Duodenal mucosa (tissue), 2 donors: ENCODE measurements at regions not wholly inside any gene's neighbourhood (a gene's known extent, or its start where the extent isn't known, plus 50 kb on each side); places are given as distances from the start of the nearest gene placed in this dataset.

Experiments
- H3K27ac ChIP-seq: one replicate; pipeline ENCODE4 v1.7.0; 2013; ENCODE audit warnings: low read depth, low read length
- H3K27me3 ChIP-seq, 2 donors: one replicate each; pipeline ENCODE4 v1.7.0; 2013; ENCODE audit warnings: low read length in 2 of 2, control low read depth in 1 of 2; ENCODE audit not compliant: insufficient read depth in 2 of 2, control insufficient read depth in 1 of 2
- H3K36me3 ChIP-seq, 2 donors: one replicate each; pipeline ENCODE4 v1.7.0; 2013; ENCODE audit warnings: low read length in 2 of 2, control low read depth in 1 of 2; ENCODE audit not compliant: insufficient read depth in 2 of 2, control insufficient read depth in 1 of 2
- H3K4me1 ChIP-seq, 2 donors: one replicate each; pipeline ENCODE4 v1.7.0; 2013; ENCODE audit warnings: low read length in 2 of 2, control low read depth in 1 of 2; ENCODE audit not compliant: insufficient read depth in 2 of 2, control insufficient read depth in 1 of 2
- H3K4me3 ChIP-seq, 2 donors: one replicate each; pipeline ENCODE4 v1.7.0; 2013; ENCODE audit warnings: low read length in 2 of 2, low read depth in 1 of 2
- H3K9ac ChIP-seq, 2 donors: one replicate each; pipeline ENCODE4 v1.7.0; 2013; ENCODE audit warnings: low read length in 2 of 2, low read depth in 1 of 2
- H3K9me3 ChIP-seq, 2 donors: one replicate each; pipeline ENCODE4 v1.7.0; 2013; ENCODE audit warnings: low read length in 2 of 2, control low read depth in 1 of 2; ENCODE audit not compliant: control insufficient read depth in 1 of 2

DNA sequence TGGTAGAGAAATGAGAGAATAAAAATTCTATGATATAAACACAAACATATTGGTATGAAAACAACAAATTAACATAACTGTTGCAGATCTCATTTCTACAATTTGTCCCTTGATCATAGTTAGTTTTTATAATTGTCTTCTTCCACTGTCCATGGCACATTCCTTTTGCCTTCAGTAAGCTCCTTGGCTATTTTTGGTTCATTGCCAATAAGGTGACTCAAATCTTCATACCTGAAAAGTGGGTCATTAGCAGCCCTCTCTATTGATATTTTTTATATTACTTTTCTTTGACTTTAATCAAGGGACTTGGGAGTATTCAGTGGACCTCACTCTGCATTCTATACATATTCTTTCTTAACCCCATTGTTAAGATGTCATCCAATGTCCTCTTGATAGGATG, 552.9 kb downstream of the TDRD15 start:
- Histone ChIP-seq H3K36me3 (no peaks in the 10 kb centered on the region), H3K4me3 (no peak overlapping the region), H3K27ac (no peak overlapping the region), H3K4me1 (no peaks in the 10 kb centered on the region), H3K9me3 (peaks cover 4 to 25% of the 10 kb centered on the region in 2 donors), H3K9ac (no peak overlapping the region), H3K27me3 (no peaks in the 10 kb centered on the region)

DNA sequence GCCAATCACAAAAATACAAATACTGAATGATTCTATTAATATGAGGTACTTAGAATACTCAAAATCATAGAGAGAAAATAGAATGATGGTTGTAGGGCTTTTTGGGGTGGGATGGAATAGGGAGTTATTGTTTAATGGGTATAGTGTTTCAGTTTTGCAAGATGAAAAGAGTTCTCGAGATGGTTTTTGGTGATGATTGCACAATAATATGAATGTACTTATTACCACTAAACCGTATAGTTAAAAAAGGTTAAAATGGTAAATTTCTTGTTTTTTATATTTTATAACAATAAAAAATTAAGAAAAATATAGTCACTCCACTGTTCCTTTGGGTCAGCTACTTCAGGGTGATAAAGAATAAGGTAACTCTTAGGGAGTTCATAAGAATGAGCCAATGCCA, 560.1 kb downstream of the TDRD15 start:
- Histone ChIP-seq H3K36me3 (no peaks in the 10 kb centered on the region), H3K27ac (no peak overlapping the region), H3K9ac (no peak overlapping the region), H3K4me3 (no peak overlapping the region), H3K9me3 (peaks cover 2 to 15% of the 10 kb centered on the region in 2 donors), H3K27me3 (no peaks in the 10 kb centered on the region), H3K4me1 (no peaks in the 10 kb centered on the region)

DNA sequence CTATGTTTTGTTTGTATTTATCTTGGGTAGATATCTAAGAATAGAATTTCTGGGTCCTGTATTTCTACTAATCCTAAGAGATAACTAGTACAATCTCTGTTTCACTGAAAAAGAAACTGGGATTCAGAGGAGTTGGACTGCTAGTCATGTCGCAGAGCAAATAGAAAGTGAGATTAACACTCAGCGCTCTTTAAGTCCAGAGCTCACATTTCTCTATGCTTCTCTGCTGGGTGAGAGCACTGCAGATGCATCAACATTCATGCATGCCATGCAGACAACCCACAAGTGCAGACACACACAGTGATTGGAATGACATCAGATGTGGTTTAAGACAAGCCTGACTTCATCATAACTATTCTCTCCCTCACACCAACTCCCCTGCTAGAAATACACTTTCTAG, 563.8 kb downstream of the TDRD15 start:
- Histone ChIP-seq H3K27ac (no peak overlapping the region), H3K36me3 (no peaks in the 10 kb centered on the region), H3K4me3 (no peak overlapping the region), H3K4me1 (no peaks in the 10 kb centered on the region), H3K9ac (no peak overlapping the region), H3K9me3 (peaks cover 0 to 4% of the 10 kb centered on the region in 2 donors), H3K27me3 (no peaks in the 10 kb centered on the region)

DNA sequence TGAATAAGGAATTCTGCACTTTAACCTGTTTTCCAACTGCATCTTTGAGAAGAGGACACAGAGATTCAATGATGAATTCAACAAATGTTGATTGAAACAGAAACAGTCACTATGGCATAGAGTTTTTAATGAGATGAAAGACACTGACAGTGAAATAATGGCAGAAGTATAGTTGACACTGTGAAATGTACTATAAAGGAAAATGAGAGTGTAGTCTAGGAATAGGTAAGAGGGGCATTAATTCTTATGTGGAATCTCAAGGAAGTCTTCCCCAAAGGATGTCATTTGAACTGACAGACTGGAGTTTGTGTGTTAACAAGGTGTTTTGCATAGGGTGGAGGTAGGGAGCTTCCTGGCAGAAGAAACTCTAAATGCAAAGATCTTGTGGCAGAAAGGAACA, 566.2 kb downstream of the TDRD15 start:
- H3K27ac ChIP-seq, result no peak overlapping the region
- H3K36me3 ChIP-seq, result no peaks in the 10 kb centered on the region
- no peaks in the 10 kb centered on the region for H3K9me3 ChIP-seq
- H3K9ac ChIP-seq, result no peak overlapping the region
- H3K27me3 ChIP-seq, result no peaks in the 10 kb centered on the region
- H3K4me3 ChIP-seq, result no peak overlapping the region
- H3K4me1 ChIP-seq, result no peaks in the 10 kb centered on the region

- no peaks in the 10 kb centered on the region for H3K4me1 ChIP-seq
- H3K4me3 ChIP-seq, result no peak overlapping the region
- no peaks in the 10 kb centered on the region for H3K9me3 ChIP-seq
- no peaks in the 10 kb centered on the region for H3K36me3 ChIP-seq
- no peak overlapping the region for H3K9ac ChIP-seq
- H3K27me3 ChIP-seq, result no peaks in the 10 kb centered on the region
- H3K27ac ChIP-seq, result no peak overlapping the region
These were observed 569.3 kb downstream of the TDRD15 start for GRCh38 chr2:21693081-21693480.

DNA sequence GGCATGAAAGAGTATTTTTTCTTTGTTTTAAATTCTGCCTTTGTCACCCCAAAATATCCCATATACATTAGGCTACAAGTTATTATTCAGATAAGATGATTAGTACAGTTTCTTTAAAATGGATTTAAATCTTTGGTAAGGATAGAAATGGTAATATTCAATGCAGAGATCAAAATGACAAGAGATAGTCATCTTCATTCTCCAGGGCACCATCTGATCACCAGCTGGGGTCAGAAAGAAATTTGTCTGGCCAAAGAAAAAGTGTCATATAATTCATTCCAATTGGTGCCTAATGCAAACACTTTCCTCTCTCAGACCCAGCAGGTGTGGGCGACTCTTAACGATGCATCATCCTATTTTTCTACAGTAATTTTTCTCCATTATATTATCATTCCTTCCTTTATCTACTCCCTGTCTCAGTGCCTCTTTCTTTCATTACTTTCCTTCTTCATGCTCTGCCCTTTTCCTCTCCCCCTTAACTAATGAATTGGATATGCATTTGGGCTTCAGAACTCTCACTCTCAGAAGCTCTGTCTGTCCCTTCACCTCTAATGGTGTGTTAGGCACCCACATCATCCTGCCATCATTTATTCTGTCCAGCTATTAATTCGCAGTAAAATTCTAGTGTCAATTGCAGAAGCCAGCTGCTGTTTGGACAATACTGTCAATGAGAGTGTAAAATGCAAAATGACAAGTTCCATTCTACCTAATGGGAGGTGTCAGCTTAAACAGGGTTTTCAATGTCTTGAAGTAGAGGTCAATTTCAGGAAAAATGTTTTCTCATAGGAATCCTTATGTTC, 570.5 kb downstream of the TDRD15 start:
- Histone ChIP-seq H3K9ac (no peak overlapping the region), H3K27ac (no peak overlapping the region), H3K36me3 (no peaks in the 10 kb centered on the region), H3K4me1 (no peaks in the 10 kb centered on the region), H3K4me3 (no peak overlapping the region), H3K27me3 (no peaks in the 10 kb centered on the region), H3K9me3 (no peaks in the 10 kb centered on the region)

DNA sequence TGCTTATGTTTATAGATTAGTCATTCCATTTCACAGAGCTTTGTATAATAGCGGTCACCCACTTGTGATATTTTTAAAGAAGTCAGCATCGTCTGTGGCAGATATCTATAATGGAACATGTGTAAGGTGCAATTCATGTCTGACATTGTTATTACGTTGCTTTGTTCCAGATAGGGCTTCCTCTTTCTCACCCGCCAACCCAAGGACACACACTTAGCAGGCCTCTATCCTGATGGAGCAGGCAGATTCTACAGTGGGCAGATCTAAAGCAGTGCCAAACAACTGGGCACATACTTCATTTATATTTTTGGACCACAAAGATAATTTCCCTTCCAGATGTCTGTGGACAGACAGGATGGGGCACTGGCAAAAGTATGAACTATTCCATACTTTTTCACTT, 573.1 kb downstream of the TDRD15 start:
- Histone ChIP-seq H3K27me3 (no peaks in the 10 kb centered on the region), H3K4me1 (no peaks in the 10 kb centered on the region), H3K9me3 (no peaks in the 10 kb centered on the region), H3K4me3 (no peak overlapping the region), H3K27ac (no peak overlapping the region), H3K9ac (no peak overlapping the region), H3K36me3 (no peaks in the 10 kb centered on the region)

- Histone ChIP-seq H3K27ac (no peak overlapping the region), H3K36me3 (no peaks in the 10 kb centered on the region), H3K4me1 (no peaks in the 10 kb centered on the region), H3K27me3 (no peaks in the 10 kb centered on the region), H3K4me3 (no peak overlapping the region), H3K9ac (no peak overlapping the region), H3K9me3 (peaks cover 0 to 4% of the 10 kb centered on the region in 2 donors)
These were observed 576.9 kb downstream of the TDRD15 start for GRCh38 chr2:21700644-21701043.

- Histone ChIP-seq H3K36me3 (no peaks in the 10 kb centered on the region), H3K9ac (no peak overlapping the region), H3K4me3 (no peak overlapping the region), H3K27me3 (no peaks in the 10 kb centered on the region), H3K9me3 (peaks cover under 1 to 3% of the 10 kb centered on the region in 2 donors), H3K27ac (no peak overlapping the region), H3K4me1 (no peaks in the 10 kb centered on the region)
These were observed 586.3 kb downstream of the TDRD15 start for GRCh38 chr2:21710031-21710430.

GRCh38 chr2:21710496-21710895, 586.7 kb downstream of the TDRD15 start:
- Histone ChIP-seq H3K27ac (no peak overlapping the region), H3K9ac (no peak overlapping the region), H3K4me1 (no peaks in the 10 kb centered on the region), H3K27me3 (no peaks in the 10 kb centered on the region), H3K9me3 (peaks cover 3% of the 10 kb centered on the region in 2 donors), H3K36me3 (no peaks in the 10 kb centered on the region), H3K4me3 (no peak overlapping the region)
